GM10266 (cell line): ENCODE measurements at regions not wholly inside any gene's neighbourhood (a gene's known extent, or its start where the extent isn't known, plus 50 kb on each side); places are given as distances from the start of the nearest gene placed in this dataset.

Experiments used
- DNase-seq: peaks from one replicate; pipeline ENCODE4 v3.0.0; 2012; ENCODE audit errors: extremely low spot score
- CTCF ChIP-seq: IDR thresholded peaks from 2 replicates; pipeline ENCODE4 v1.5.1; 2012; ENCODE audit warnings: mild to moderate bottlenecking, low read depth; ENCODE audit not compliant: control insufficient read depth, insufficient read depth; ENCODE audit errors: missing control alignments

GRCh38 chr7:3218411-3219225 lies 82.4 kb upstream of the SDK1 start:
- TF ChIP-seq CTCF = no peak
- DNase-seq = no peak

DNA sequence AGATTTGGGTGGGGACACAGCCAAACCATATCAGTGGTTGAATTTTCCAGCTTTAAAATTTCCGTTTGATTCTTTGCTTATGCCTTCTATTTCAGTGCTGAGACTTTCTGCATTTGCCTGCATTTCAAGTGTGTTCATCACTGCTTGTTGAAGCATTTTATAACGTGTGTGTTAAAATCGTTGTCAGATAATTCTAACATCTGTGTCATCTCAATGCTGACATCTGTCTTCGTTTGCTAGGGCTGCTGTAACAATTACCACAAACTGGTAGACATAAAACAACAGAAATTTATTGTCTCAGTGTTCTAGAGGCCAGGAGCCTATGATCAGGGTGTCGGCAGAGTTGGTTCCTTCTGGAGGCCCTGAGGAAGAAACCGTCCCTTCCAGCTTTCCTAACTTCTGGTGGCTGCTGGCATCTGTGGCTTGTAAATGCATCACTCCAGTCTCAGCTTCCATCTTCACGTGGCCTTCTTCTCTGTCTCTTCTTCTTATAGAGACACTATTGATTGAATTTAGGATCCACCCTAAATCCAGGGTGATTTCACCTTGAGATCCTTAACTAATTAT lies 71.1 kb upstream of the SDK1 start:
- TF ChIP-seq CTCF = no peak
- DNase-seq = no peak

- no peak for TF ChIP-seq CTCF
- DNase-seq = no peak
Observed at GRCh38 chr7:3230908-3231307, 70.1 kb upstream of the SDK1 start.

DNA sequence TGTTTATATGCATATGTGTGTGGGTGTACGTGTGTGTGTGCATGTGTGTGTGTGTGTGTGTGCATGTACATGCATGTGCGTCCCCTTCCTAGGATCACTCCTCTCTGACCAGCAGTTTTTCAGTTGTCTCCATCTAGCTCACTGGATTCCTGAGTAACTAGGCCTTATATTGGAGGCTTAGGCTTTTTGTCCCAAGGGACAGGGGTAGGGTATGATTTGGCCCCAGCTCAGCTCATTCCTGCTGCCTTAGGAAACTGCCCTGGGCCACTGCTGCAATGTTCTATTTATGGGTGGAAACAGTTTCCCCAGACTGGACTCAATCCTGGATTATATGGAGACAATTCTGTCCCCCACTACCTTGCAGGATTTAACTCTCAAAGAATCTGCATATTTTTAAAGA lies 68.8 kb upstream of the SDK1 start:
- DNase-seq = no peak
- no peak for TF ChIP-seq CTCF

DNA sequence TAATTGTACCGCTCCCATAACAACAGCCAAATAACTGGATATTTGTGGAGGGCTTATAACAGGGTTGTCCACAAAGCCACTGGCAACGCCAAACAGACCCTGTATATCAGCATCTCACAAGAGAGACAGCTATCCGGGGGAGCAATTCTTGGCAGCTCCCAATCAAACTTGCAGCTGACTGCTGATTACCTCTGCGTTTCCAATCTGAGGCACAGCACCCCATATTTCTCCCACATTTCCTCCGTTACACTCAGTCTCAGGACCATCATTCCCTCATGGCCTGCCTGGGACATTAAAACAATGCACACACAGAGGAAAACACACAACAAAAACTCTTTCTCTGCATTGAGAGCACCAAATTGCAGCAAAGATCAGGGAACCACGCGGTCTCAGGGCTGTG lies 67.8 kb upstream of the SDK1 start:
- no peak for DNase-seq
- TF ChIP-seq CTCF = no peak

DNA sequence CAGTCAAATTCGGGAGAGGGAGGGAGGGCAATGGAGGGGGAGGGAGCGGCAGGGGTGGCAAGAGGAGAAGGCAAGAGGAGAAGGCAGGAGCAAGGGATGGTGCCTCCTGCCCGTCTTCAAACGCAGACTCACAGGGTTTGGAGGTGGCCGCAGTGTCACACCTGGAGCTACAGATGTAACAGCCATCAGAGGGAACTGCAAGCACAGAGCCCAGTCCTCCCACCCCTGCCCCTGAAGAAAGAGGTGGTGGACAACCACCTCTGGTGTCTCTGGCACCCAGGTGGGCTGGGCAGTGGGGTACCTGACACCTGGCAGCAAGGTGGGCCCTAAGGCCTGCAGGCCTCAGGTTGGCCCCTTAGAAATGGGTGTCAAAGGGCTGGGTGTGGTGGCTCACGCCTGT lies 67.0 kb upstream of the SDK1 start:
- DNase-seq = no peak
- no peak for TF ChIP-seq CTCF

- no peak for TF ChIP-seq CTCF
- no peak for DNase-seq
Observed at GRCh38 chr7:3234851-3235250, 66.2 kb upstream of the SDK1 start.
